MG63 (cell line): ENCODE measurements at regions not wholly inside any gene's neighbourhood (a gene's known extent, or its start where the extent isn't known, plus 50 kb on each side); places are given as distances from the start of the nearest gene placed in this dataset.
"Not testable (repeated sequence)": the region's sequence is repeated elsewhere in the genome, so short reads cannot be mapped to it uniquely, and the experiment has no call there.

Experiments used
- DNase-seq: peaks from one replicate; pipeline ENCODE4 v3.0.0-alpha.2; 2020
- H3K27me3 ChIP-seq: fragments of 250-450 bp; sonication (Bioruptor Pico); 2 replicates; pipeline ENCODE4 v1.5.1; 2020; ENCODE audit warnings: mild to moderate bottlenecking, moderate library complexity
- H3K36me3 ChIP-seq: fragments of 250-450 bp; sonication (Bioruptor Pico); 2 replicates; pipeline ENCODE4 v1.5.1; 2020; ENCODE audit warnings: mild to moderate bottlenecking, moderate library complexity
- H3K4me3 ChIP-seq: fragments of 250-450 bp; sonication (Bioruptor Pico); 2 replicates; pipeline ENCODE4 v1.5.1; 2020; ENCODE audit warnings: mild to moderate bottlenecking, moderate library complexity
- H3K9me3 ChIP-seq: fragments of 250-450 bp; sonication (Bioruptor Pico); 2 replicates; pipeline ENCODE4 v1.5.1; 2020; ENCODE audit warnings: mild to moderate bottlenecking, moderate library complexity

GRCh38 chr5:34186108-34186507 lies 143.1 kb upstream of the C1QTNF3 start:
- not testable (repeated sequence) for DNase-seq, H3K4me3 ChIP-seq, H3K36me3 ChIP-seq, H3K9me3 ChIP-seq, H3K27me3 ChIP-seq

- H3K9me3 ChIP-seq, DNase-seq, H3K4me3 ChIP-seq, H3K27me3 ChIP-seq: not testable (repeated sequence)
- H3K36me3 ChIP-seq = peaks cover 11% of the 10 kb centered on the region
These were observed 143.9 kb upstream of the C1QTNF3 start for GRCh38 chr5:34186865-34187264.

- not testable (repeated sequence) for DNase-seq, H3K9me3 ChIP-seq, H3K27me3 ChIP-seq, H3K4me3 ChIP-seq
- peaks cover 11% of the 10 kb centered on the region for H3K36me3 ChIP-seq
These were observed 144.4 kb upstream of the C1QTNF3 start for GRCh38 chr5:34187441-34187840.

DNA sequence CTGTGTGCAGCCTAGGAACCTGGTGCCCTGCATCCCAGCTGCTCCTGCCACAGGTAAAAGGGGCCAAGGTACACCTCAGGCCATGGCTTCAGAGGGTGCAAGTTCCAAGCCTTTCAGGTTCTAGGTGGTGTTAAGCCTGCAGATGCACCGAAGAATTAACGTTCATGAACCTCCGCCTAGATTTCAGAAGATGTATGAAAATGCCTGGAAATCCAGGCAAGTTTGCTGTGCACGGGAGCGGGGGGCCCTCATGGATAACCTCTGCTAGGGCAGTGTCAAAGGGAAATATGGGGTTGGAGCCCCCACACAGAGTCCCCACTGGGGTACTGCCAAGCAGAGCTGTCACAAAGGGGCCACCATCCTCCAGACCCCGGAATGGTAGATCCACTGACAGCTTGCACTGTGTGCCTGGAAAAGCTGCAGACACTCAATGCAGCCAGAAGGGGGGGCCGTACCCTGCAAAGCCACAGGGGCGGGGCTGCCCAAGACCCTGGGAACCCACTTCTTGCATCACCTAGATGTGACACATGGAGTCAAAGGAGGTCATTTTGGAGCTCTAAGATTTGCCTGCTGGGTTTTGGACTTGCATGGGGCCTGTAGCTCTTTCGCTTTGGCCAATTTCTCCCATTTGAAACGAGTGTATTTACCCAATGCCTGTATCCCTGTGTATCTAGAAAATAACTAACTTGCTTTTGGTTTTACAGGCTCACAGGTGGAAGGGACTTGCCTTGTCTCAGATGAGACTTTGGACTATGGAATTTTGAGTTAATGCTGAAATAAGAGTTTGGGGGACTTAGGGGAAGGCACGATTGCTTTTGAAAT lies 145.2 kb upstream of the C1QTNF3 start:
- H3K9me3 ChIP-seq, H3K27me3 ChIP-seq, H3K4me3 ChIP-seq: not testable (repeated sequence)
- DNase-seq = peak; percentile 66
- H3K36me3 ChIP-seq = peaks cover 13% of the 10 kb centered on the region

DNA sequence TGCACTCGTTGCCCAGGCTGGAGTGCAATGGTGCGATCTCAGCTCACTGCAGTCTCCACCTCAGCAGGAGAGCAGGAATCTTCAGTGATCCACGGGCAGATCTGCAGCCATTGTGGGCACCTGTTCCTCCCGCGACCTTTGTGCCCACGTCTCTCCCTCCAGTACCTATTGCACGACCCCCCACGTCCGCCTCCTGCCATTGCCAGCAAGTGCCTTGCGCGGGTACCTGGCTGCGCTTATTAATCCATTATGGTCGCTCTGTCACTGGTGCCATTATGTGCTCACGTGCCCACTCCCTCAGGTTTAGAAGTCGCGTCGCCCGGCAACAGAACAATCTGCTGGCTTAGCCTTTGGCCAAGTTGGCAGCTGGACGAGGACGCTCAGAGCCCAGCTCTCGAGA lies 146.2 kb upstream of the C1QTNF3 start:
- DNase-seq = peak; percentile 5
- not testable (repeated sequence) for H3K4me3 ChIP-seq, H3K27me3 ChIP-seq, H3K9me3 ChIP-seq
- peaks cover 13% of the 10 kb centered on the region for H3K36me3 ChIP-seq

DNA sequence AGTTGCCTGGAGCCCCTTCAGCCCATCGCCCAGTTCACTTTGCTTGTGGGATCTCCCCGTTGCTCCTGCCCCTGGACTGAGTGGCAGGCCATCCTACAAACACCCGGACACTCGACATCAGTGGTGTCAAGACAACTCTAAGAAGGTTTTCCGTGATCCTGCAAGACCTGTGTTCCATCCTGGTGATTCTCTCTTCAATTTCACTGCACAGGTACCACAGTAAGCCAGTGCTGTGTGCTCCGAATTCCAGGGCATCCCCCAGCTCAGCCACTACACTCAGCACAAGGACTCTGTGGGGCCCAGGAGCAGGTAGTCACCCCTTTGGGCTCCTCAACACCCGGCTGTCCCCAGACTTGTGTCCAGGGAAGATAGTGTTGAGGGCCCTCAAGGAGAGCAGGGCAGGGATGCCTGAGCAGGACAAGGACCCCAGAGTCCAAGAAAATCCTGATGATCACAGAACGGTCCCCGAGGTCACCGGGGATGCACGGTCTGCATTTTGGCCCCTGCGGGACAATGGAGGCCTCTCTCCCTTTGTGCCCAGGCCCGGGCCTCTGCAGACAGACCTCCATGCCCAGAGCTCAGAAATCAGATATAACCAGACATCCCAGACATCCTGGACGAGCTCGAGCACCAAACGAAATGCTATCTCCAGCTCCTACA lies 146.9 kb upstream of the C1QTNF3 start:
- H3K36me3 ChIP-seq = peaks cover 13% of the 10 kb centered on the region
- not testable (repeated sequence) for H3K4me3 ChIP-seq, H3K27me3 ChIP-seq, H3K9me3 ChIP-seq
- DNase-seq = peak; percentile 23

- peaks cover 13% of the 10 kb centered on the region for H3K36me3 ChIP-seq
- H3K4me3 ChIP-seq, H3K9me3 ChIP-seq, H3K27me3 ChIP-seq: not testable (repeated sequence)
- peak; percentile 20 for DNase-seq
These were observed 147.5 kb upstream of the C1QTNF3 start for GRCh38 chr5:34190466-34190865.

DNA sequence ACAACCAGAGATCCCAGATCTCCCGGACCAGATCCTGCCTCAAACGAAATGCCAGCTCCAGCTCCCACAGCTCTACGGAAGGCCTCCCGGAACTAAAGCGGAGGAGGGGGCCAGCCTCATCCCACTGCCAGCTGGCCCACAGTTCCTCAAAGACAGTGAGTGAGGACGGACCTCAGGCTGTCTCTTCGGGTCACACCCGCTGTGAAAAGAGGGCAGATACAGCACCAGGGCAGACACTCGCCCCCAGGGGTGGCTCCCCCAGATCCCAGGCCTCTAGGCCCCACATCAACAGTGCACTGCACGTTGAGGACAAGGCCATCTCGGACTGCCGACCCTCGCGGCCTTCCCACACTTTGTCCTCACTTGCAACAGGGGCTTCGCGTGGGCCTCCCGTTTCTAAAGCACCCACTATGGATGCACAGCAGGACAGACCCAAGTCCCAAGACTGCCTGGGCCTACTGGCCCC lies 148.3 kb upstream of the C1QTNF3 start:
- peak; percentile 5 for DNase-seq
- H3K4me3 ChIP-seq, H3K27me3 ChIP-seq, H3K9me3 ChIP-seq: not testable (repeated sequence)
- peaks cover 13% of the 10 kb centered on the region for H3K36me3 ChIP-seq

DNA sequence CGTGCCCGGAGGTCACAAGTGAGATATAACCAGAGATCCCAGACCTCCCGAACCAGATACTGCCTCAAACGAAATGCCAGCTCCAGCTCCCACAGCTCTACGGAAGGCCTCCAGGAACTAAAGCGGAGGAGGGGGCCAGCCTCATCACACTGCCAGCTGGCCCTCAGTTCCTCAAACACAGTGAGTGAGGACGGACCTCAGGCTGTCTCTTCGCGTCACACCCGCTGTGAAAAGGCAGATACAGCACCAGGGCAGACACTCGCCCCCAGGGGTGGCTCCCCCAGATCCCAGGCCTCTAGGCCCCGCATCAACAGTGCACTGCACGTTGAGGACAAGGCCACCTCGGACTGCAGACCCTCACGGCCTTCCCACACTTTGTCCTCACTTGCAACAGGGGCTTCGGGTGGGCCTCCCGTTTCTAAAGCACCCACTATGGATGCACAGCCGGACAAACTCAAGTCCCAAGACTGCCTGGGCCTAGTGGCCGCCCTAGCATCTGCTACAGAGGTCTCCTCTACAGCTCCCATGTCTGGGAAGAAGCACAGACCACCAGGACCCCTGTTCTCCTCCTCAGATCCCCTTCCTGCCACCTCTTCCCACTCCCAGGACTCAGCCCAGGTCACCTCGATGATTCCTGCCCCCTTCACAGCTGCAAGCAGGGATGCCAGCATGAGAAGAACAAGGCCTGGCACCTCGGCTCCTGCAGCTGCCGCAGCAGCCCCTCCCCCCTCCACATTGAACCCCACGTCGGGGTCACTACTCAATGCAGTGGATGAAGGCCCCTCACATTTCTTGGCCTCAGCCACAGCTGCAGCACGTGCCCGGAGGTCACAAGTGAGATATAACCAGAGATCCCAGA lies 149.3 kb upstream of the C1QTNF3 start:
- H3K36me3 ChIP-seq = peaks cover 11% of the 10 kb centered on the region
- not testable (repeated sequence) for H3K4me3 ChIP-seq, H3K27me3 ChIP-seq, H3K9me3 ChIP-seq
- DNase-seq = peak; percentile 3

DNA sequence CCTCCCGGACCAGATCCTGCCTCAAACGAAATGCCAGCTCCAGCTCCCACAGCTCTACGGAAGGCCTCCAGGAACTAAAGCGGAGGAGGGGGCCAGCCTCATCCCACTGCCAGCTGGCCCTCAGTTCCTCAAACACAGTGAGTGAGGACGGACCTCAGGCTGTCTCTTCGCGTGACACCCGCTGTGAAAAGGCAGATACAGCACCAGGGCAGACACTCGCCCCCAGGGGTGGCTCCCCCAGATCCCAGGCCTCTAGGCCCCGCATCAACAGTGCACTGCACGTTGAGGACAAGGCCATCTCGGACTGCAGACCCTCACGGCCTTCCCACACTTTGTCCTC lies 149.9 kb upstream of the C1QTNF3 start:
- H3K4me3 ChIP-seq, H3K9me3 ChIP-seq, H3K27me3 ChIP-seq, DNase-seq: not testable (repeated sequence)
- H3K36me3 ChIP-seq = peaks cover 11% of the 10 kb centered on the region

DNA sequence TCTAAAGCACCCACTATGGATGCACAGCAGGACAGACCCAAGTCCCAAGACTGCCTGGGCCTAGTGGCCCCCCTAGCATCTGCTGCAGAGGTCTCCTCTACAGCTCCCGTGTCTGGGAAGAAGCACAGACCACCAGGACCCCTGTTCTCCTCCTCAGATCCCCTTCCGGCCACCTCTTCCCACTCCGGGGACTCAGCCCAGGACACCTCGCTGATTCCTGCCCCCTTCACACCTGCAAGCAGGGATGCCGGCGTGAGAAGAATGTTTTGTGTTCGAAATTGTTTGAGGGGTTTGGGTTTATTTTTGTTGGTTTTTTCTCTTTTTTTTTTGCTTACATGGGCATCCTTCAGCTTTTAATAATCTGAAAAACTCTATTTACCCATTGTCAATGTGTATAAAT lies 150.3 kb upstream of the C1QTNF3 start:
- peaks cover 11% of the 10 kb centered on the region for H3K36me3 ChIP-seq
- not testable (repeated sequence) for H3K4me3 ChIP-seq, H3K9me3 ChIP-seq, DNase-seq, H3K27me3 ChIP-seq

- not testable (repeated sequence) for DNase-seq
These were observed 150.8 kb upstream of the C1QTNF3 start for GRCh38 chr5:34193804-34194203.

DNA sequence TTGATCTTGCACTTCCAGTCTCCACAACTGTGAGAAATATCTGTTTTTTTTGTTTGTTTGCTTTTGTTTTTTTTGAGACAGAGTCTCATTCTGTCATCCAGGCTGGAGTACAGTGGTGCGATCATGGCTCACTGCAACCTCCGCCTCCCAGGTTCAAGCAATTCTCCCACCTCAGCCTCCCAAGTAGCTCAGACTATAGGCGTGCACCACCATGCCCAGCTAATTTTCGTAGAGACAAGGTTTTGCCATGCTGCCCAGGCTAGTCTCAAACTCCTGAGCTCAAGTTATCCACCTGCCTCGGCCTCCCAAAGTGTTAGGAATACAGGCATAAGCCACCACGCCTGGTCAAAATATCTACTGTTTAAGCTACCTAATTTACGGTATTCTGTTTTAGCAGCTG lies 153.1 kb upstream of the C1QTNF3 start:
- not testable (repeated sequence) for H3K27me3 ChIP-seq, H3K9me3 ChIP-seq, H3K4me3 ChIP-seq, H3K36me3 ChIP-seq, DNase-seq

More at GRCh38 chr5:34193804-34194203, 150.8 kb upstream of the C1QTNF3 start:
- H3K4me3 ChIP-seq, H3K9me3 ChIP-seq, H3K27me3 ChIP-seq: not testable (repeated sequence)
- peaks cover 11% of the 10 kb centered on the region for H3K36me3 ChIP-seq

DNA sequence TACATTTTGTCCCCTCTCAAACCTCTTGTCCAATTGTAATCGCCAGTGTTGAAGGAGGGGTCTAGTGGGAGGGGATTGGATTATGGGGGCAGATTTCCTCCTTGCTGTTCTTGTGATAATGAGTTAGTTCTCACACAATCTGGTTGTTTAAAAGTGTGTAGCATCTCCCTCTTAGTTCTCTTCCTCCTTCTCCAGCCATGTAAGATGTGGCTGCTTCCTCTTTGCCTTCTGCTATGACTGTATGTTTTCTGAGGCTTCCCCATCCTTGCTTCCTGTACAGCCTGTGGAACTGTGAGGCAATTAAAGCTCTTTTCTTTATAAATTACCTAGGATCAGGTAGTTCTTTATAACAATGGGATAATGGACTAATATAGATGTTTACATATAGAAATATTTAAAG lies 162.3 kb upstream of the C1QTNF3 start:
- not testable (repeated sequence) for H3K36me3 ChIP-seq, DNase-seq, H3K27me3 ChIP-seq, H3K9me3 ChIP-seq, H3K4me3 ChIP-seq

- H3K27me3 ChIP-seq, H3K9me3 ChIP-seq, H3K4me3 ChIP-seq, DNase-seq, H3K36me3 ChIP-seq: not testable (repeated sequence)
These were observed 174.4 kb upstream of the C1QTNF3 start for GRCh38 chr5:34217386-34217785.

DNA sequence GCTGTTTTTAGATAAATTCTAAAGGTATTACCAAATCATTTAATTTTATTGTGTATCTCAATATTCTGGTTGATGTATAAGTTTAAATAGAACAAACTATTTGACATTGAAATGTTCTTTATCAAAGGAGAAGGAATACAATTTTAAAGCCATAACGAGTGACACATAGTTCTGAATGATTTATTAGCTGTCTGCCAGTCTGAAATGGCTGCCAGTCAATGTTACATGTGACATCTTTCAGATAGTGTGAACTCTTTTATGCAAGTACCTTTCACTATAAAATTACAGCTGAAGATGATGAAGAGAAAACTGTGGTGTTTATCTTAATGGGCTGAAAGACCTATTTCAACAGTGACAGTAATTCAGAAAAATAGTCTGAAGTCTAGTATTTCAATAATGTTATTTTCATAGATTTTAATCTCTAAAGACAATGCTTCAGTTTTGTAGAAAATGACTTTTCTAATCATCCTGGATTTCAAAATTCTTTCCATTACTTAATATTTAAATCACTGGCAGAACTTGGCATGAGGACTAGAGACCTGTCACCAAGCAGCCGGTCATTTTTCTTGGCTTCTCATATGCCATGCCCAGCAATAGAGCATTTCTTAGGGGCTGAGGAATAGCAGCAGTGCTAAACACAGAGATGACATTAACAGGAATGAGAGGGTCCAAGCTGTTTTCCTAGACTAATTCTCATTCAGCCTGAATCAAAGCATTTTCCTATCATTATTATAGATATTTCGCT lies 178.5 kb upstream of the C1QTNF3 start:
- not testable (repeated sequence) for H3K36me3 ChIP-seq, H3K27me3 ChIP-seq, H3K4me3 ChIP-seq, DNase-seq, H3K9me3 ChIP-seq

GRCh38 chr5:34223158-34223557 lies 180.1 kb upstream of the C1QTNF3 start:
- not testable (repeated sequence) for H3K36me3 ChIP-seq, H3K27me3 ChIP-seq, DNase-seq, H3K4me3 ChIP-seq, H3K9me3 ChIP-seq
